ENCODE measurements at regions not wholly inside any gene's neighbourhood (a gene's known extent, or its start where the extent isn't known, plus 50 kb on each side); places are given as distances from the start of the nearest gene placed in this dataset.

- no peak for DNase-seq (ENCODE audit: low spot score)
These were observed 334.8 kb downstream of the DRD1 start for GRCh38 chr5:175109058-175109755.

- DNase-seq (ENCODE audit: low spot score): no peak
These were observed 336.1 kb downstream of the DRD1 start for GRCh38 chr5:175107865-175108264.

DNA sequence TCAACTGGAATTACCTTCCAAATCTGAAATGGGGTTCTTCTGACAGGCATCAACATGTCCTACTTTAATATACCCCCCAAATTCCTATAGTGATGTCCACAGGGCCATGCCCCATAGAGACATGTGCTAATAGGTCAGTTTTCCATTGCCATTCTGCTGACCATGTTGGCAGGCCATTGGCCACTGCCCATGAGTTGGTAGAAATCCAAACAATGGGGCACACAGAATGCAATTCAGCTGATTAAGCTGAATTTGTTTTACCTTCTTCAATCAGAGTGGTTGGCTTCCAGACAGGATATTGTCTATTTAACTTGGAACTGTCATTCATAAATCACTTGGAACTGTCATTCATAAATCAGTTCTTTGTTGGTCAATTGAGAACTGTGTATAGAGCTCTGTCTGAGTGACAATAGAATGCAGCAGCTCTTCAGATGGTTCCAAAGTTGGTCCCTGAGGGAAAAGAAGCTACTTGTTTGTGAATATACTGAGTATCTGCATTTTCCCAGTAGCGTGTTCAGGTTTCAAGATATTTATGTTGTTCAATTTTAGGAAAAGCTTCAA is 336.9 kb downstream of the DRD1 start:
- DNase-seq (ENCODE audit: low spot score): no peak

- DNase-seq (ENCODE audit: low spot score): no peak
These were observed 339.3 kb downstream of the DRD1 start for GRCh38 chr5:175104677-175105076.

DNA sequence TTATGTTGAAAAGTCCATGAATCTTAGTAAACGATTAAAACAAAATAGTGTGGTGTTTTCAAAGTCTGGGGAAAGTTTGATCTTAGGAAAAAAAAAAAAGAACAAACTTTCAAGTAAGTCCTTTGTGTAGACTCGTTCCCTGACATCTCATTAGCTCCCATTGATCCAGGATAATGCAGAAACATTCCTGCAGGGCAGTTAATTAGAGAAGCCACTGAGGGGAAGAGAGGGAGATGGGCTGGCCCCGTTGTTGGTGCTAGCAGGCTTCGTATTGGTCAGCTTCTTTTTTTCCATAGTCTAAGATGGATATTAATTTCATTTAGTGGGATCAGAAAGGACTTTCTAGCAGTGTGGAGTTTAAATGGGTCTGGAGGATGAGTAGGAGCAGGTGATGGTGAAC is 340.2 kb downstream of the DRD1 start:
- DNase-seq (ENCODE audit: low spot score): no peak

DNA sequence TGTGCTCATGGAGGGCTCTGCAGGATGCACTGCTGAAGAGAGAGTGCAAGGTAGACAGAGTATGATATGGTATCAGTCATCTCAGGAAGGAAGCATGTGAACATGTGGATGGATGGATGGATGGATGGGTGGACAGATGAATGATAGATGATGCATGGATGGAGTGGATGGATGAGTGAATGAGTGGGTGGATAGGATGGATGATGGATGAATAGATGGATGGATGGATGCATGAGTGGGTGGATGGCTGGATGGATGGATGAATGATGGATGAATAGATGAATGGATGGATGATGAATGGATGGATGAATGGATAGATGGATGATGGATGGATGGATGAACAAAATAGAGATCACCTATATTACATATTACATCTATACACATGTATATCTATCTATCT is 341.3 kb downstream of the DRD1 start:
- no peak for DNase-seq (ENCODE audit: low spot score)

DNA sequence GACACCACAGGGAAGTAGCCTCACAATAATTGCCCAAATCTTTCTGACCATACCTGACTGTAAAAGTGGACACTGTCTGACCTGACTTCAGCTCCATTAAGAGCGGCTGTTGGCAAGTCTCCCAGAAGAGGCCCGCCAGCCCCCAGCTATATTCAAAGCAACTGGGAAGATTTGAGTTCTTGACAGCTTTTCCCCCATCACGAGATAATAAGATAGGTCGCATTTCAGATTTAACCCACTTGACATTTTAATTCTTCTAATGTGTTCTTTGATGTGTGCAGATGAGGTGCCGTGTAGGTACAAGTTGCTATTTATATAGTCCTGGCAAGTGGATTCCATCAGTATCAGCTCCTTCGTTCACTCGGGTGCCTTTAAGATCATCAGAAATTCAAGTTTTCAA is 345.7 kb downstream of the DRD1 start:
- DNase-seq (ENCODE audit: low spot score): no peak

DNA sequence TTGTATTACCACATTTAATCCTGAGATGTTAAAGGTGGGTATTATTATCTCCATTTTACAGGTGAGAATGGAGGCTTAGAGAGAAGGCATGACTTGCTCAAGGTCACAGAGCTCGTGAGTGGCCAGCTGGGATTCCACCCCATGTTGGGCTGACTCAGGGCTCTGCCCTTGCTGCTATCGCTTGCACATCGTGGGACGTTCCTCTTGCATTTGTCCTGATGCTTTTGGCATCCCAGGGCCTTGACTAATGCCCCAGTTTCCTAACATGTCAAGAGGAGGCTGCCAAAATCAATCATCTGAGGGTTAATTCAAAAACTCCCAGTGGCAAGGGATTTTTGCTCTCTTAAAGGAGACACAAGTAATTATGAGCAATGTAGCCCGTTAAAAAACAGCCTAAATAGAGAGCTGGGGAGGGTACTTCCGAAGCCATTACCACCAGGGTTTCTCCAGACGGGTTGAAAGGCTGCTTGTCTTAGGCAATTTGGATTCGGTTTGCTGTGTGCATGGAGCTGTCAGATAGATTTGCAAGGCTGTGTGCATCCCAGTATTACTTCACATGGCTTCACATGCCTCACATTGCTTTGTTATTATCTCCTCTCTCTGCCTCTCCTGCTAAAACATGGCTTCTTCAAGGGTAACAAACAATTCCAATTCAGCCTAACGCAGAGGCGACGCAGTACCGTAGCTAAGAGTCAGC is 347.4 kb downstream of the DRD1 start:
- no peak for DNase-seq (ENCODE audit: low spot score)

GRCh38 chr5:175094461-175094860 is 349.5 kb downstream of the DRD1 start:
- DNase-seq (ENCODE audit: low spot score): no peak

GRCh38 chr5:175092691-175093090 is 351.3 kb downstream of the DRD1 start:
- DNase-seq (ENCODE audit: low spot score): no peak

DNA sequence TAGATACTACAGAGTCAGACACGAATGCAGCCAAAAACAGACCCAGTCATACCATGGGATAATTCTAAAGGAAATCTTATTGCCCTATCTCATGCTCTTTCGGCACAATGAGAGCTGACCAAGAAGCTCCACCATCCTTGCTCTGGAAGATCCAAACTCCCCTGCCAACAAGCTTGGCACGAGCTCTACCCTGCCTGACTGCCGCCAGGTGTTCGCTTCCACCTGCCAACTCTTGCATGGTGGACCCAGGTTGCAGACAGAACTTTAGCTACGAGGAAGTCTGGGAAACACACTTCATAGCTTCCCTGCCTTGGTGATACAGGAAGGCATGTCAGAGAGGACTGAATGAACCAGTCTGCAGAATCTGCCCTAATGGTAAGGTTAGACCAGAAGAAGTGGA is 355.0 kb downstream of the DRD1 start:
- no peak for DNase-seq (ENCODE audit: low spot score)

- no peak for DNase-seq (ENCODE audit: low spot score)
These were observed 358.6 kb downstream of the MSX2 start for GRCh38 chr5:175082866-175083590.

- DNase-seq (ENCODE audit: low spot score): no peak
These were observed 358.0 kb downstream of the MSX2 start for GRCh38 chr5:175082346-175082745.

GRCh38 chr5:175079707-175080106 is 355.3 kb downstream of the MSX2 start:
- no peak for DNase-seq (ENCODE audit: low spot score)

DNA sequence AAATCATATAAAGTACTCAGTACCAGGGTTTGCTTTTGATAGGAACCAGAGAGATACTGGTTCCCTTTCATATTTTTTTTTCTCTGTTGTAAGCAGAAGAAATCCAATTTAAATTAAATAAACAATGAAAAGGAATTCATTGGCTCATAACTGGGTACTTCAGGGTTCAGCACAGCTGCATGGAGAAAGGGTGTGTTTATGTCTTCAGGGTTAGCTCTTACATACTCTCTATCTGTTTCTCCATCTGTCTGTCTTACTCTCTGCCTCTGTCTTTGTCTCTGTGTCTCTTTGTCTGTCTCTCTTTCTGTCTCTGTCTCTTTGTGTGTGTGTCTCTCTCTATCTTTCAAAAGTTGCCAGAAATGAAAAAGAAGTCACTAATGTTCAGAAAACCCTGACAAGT is 345.9 kb downstream of the MSX2 start:
- DNase-seq (ENCODE audit: low spot score): no peak

DNA sequence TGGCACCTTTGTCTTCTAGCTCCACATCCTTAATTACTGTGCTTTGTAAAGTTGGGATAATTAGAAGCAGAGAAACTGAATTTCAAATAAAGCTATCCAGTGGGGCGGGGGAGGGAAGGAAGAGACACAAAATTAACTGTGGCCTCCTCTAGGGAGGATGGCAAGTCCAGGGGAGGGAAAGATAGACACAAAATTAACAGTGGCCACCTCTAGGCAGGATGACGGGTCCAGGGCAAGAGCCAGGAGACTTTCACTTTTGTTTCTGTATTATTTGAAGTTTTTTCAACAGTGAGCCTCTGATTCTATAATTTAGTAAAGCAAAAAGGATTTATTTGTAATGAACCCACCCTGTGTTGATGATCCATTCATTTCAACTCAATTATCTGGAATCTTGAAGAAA is 335.9 kb downstream of the MSX2 start:
- no peak for DNase-seq (ENCODE audit: low spot score)

DNA sequence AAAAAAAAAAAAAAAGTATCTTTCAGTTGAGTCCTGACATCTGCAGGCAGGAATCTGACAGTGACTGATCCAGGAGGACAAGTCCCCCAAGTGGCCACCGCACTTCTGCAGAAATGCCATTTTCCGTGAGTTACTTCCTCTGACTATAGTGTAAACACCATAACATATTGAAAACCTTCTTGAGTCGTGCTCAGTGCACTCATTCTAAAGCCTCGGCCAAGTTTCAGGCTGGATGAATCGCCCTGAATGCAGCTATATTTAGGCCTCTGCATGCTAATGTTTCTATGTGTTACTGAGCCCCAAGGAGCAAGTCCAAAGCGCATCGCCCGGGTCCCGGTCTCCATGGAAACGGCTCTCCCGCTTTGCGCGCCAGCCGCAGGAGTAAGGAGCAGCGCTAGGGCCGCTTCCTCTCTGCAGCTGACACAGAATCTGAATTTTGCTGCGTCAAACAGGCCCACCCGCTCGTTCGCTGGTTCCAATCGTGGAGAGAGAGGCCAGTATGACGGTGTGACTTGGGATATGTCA is 335.4 kb downstream of the MSX2 start:
- DNase-seq (ENCODE audit: low spot score): no peak

- no peak for DNase-seq (ENCODE audit: low spot score)
These were observed 332.4 kb downstream of the MSX2 start for GRCh38 chr5:175056831-175057230.

- no peak for DNase-seq (ENCODE audit: low spot score)
These were observed 329.9 kb downstream of the MSX2 start for GRCh38 chr5:175054243-175054642.

DNA sequence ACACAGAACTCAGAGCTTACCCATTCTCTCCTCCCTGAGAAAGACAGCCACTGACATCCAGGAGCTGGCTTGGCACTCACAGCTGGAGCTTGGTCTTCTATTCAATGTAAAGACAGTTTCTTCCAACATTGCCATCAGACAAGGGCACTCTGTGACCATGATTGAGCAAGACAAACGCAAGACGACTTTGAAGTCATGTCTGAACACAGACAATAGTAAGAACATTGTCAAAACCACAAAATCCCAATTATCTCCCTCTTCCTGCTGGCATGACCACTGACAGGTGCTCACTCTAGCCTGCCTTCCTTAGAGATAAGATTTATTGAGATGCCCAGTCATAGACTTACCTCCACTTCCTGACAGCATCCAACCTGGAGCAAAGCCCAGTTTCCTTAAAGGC is 328.0 kb downstream of the MSX2 start:
- DNase-seq (ENCODE audit: low spot score): no peak

- DNase-seq (ENCODE audit: low spot score): no peak
These were observed 322.7 kb downstream of the MSX2 start for GRCh38 chr5:175047048-175047447.

DNA sequence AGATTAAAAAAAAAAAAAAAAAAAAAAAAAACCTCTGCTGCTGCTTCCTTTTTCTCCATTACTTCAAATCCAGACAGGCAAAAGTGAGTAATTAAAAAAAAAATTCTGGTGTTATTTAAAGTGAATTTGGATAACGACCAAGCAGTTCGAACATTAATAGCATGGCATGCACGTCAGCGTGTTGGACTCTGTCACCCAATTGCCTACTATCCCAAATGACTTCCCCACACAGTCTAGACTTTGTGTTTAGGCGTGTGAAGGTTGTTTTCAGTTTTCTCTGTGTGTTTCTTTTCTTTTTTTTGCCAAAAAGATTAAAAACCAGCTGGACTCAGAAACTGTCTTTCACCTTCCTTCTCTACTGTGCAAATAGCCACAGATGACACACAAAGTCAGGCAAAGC is 321.4 kb downstream of the MSX2 start:
- no peak for DNase-seq (ENCODE audit: low spot score)

DNA sequence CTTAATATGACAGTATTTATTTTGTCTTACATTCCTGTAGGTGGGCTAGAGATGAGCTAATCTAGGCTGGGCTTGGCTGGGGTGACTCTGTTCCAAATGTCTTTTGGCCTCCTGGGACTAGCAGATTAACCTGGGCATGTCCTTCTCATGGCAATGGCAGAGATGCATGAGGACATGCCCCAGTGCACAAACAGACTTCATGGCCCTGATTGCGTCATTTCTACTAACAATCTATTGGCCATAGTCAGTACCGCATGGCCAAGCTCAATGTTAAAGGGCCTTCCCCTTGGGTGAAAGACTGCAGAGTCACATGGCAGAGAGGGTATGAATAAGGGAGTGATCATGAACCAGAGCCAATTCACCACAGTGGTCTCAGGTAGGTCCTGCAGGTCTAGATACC is 313.4 kb downstream of the MSX2 start:
- no peak for DNase-seq (ENCODE audit: low spot score)
